Aorta (tissue), 5 donors: ENCODE measurements at regions not wholly inside any gene's neighbourhood (a gene's known extent, or its start where the extent isn't known, plus 50 kb on each side); places are given as distances from the start of the nearest gene placed in this dataset.

Experiments used
- ATAC-seq: fragments of 200-7000 bp; cut with Tn5 transposase; one replicate; pipeline ENCODE4 v1.9.1; 2022; ENCODE audit warnings: moderate library complexity; ENCODE audit not compliant: low FRiP score
- DNase-seq, 2 donors: peaks; one replicate each; pipeline ENCODE4 v3.0.0-alpha.2; 2020
- H3K27ac ChIP-seq, 2 donors: one replicate each; pipeline ENCODE4 v1.5.1; 2013; ENCODE audit warnings: low read length in 2 of 2, mild to moderate bottlenecking in 2 of 2, moderate library complexity in 2 of 2, control low read depth in 1 of 2, inconsistent platforms in 1 of 2, low read depth in 1 of 2
- H3K27me3 ChIP-seq, 2 donors: one replicate each; pipeline ENCODE4 v1.6.1; 2013; ENCODE audit warnings: control low read depth in 1 of 2, low read length in 1 of 2, mild to moderate bottlenecking in 1 of 2, moderate library complexity in 1 of 2; ENCODE audit not compliant: insufficient read depth in 2 of 2, control insufficient read depth in 1 of 2
- H3K36me3 ChIP-seq, 2 donors: one replicate each; pipeline ENCODE4 v1.6.1; 2013; ENCODE audit warnings: control low read depth in 1 of 2, low read length in 1 of 2, mild to moderate bottlenecking in 1 of 2; ENCODE audit not compliant: insufficient read depth in 2 of 2, control insufficient read depth in 1 of 2
- H3K4me1 ChIP-seq, 2 donors: one replicate each; pipeline ENCODE4 v1.6.1; 2013; ENCODE audit warnings: low read length in 2 of 2, control low read depth in 1 of 2, mild to moderate bottlenecking in 1 of 2, moderate library complexity in 1 of 2; ENCODE audit not compliant: insufficient read depth in 2 of 2, control insufficient read depth in 1 of 2
- H3K4me3 ChIP-seq, 2 donors: one replicate each; pipeline ENCODE4 v1.5.1; 2013; ENCODE audit warnings: low read length in 2 of 2, control low read depth in 1 of 2, mild to moderate bottlenecking in 1 of 2
- H3K9me3 ChIP-seq: one replicate; pipeline ENCODE4 v1.6.1; 2013; ENCODE audit warnings: mild to moderate bottlenecking, low read length; ENCODE audit not compliant: control insufficient read depth
- WGBS, 2 donors: extraction: QIAGEN DNeasy Blood & Tissue Kit; methylation state at CpG; one replicate each; pipeline ENCODE4 v1.1.7; 2013; 5-methylcytosine and 5-hydroxymethylcytosine counted together
- intact Hi-C, 2 donors: fragments of 100-400 bp; cut with DNase I; formaldehyde crosslinking; loops; one replicate each; pipeline versions ENCODE4 v1.14.2 to v1.15.0; 2022
- donor health status: healthy with polysubstance abuse.
- donor health status: Bipolar disorder and iron deficiency.
- donor health status: DM: no; HTN: no; CAD: no.
- donor health status: DM: no; HTN: no; CAD: no.
- donor health status: DM: yes; HTN: yes; CAD: no.

- no peak for DNase-seq
- no peak for ATAC-seq
- intact Hi-C loops, result no loop called here
- Histone ChIP-seq H3K27ac (no peak overlapping the region), H3K27me3 (no peaks in the 10 kb centered on the region), H3K36me3 (no peaks in the 10 kb centered on the region), H3K9me3 (no peaks in the 10 kb centered on the region), H3K4me1 (peaks cover 0 to 1% of the 10 kb centered on the region in 2 donors), H3K4me3 (no peak overlapping the region)
- 45 to 53% methylated on average over 4 of the region's 4 CpGs for WGBS, 2 donors
These were observed 77.0 kb upstream of the METAP2 start for GRCh38 chr12:95396849-95397468.

DNA sequence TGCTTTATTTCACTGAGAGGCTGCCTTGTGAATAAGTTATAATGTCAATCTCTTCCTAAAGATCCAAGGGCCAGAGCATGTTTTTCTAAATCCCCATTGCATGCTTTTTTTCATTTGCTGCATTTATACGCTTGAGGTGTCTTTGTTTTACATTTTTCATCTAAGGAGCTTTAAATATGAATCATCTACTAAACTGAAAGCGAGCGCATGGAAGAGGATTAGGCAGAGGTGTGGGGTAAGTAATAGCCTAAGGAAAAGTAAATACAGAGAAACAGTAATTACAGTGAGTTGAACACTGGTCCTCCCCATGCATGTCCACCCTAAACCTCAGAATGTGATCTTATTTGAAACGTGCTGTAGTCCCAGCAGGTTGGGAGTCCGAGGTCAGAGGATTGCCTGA lies 76.4 kb upstream of the METAP2 start:
- 71 to 76% methylated on average over 5 of the region's 5 CpGs for WGBS, 2 donors
- H3K27me3 ChIP-seq, result no peaks in the 10 kb centered on the region
- H3K9me3 ChIP-seq, result no peaks in the 10 kb centered on the region
- intact Hi-C loops, result no loop called here
- ATAC-seq (no peak), DNase-seq (no peak)
- H3K27ac ChIP-seq, result no peak overlapping the region
- peaks cover 0 to 1% of the 10 kb centered on the region in 2 donors for H3K4me1 ChIP-seq
- H3K36me3 ChIP-seq, result no peaks in the 10 kb centered on the region
- H3K4me3 ChIP-seq, result no peak overlapping the region

DNA sequence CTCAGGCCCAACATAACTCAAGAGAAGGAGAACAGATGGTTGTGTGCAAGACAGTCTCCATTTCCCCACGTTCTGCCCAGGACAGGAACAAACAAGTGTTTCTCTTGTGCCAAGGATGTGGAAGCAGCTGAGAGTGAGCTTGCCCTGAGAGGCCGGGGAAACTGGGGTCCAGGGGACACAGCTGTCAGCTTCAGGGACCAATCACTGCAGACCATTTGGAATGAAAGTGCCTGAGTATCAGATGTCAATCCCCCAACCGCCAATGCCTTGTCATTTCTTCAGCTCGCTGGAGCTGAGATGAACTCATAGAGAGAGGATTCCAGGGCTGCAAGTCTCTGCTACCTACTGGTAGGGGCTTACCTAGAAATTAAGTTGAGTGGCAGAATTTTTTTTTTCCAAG lies 71.9 kb upstream of the METAP2 start:
- DNase-seq, result no peak
- ATAC-seq, result no peak
- Histone ChIP-seq H3K27ac (no peak overlapping the region), H3K4me3 (no peak overlapping the region), H3K4me1 (no peaks in the 10 kb centered on the region), H3K9me3 (no peaks in the 10 kb centered on the region), H3K36me3 (no peaks in the 10 kb centered on the region), H3K27me3 (no peaks in the 10 kb centered on the region)
- WGBS, 2 donors, result 51 to 62% methylated on average over 4 of the region's 4 CpGs
- intact Hi-C loops, result no loop called here

GRCh38 chr12:95408201-95408600 lies 65.8 kb upstream of the METAP2 start:
- DNase-seq (no peak), ATAC-seq (no peak)
- H3K36me3 ChIP-seq, result no peaks in the 10 kb centered on the region
- no peaks in the 10 kb centered on the region for H3K4me1 ChIP-seq
- H3K9me3 ChIP-seq, result no peaks in the 10 kb centered on the region
- intact Hi-C loops, result no loop called here
- no peak overlapping the region for H3K4me3 ChIP-seq
- 76 to 79% methylated on average over 8 of the region's 8 CpGs for WGBS, 2 donors
- no peaks in the 10 kb centered on the region for H3K27me3 ChIP-seq
- no peak overlapping the region for H3K27ac ChIP-seq

DNA sequence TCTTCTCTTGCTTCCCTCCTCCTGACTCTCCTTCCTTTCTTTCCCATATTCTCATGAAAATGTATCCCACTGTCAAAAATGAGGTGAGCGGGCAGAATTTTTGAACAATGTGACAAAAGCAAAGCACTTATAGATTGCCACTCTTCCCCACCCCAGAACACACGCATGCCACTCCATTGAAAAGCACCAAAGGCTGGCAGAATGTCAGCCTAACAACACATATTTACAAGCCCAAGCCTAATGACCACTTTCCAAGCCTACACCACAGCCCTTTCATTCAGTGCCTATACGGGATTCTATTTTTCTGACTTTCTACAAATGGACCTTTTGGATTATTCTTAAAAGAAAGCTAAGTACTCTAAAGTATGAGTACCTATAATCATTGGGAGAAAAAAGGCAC lies 62.9 kb upstream of the METAP2 start:
- ATAC-seq, result no peak
- intact Hi-C loops, result no loop called here
- WGBS, 2 donors, result 81 to 93% methylated on average over 3 of the region's 3 CpGs
- Histone ChIP-seq H3K4me1 (no peaks in the 10 kb centered on the region), H3K27ac (no peak overlapping the region), H3K27me3 (no peaks in the 10 kb centered on the region), H3K36me3 (no peaks in the 10 kb centered on the region), H3K9me3 (no peaks in the 10 kb centered on the region), H3K4me3 (no peak overlapping the region)
- no peak for DNase-seq

- no peak overlapping the region for H3K27ac ChIP-seq
- H3K4me3 ChIP-seq, result no peak overlapping the region
- DNase-seq (no peak), ATAC-seq (no peak)
- peaks cover 0 to under 1% of the 10 kb centered on the region in 2 donors for H3K4me1 ChIP-seq
- no peaks in the 10 kb centered on the region for H3K9me3 ChIP-seq
- no peaks in the 10 kb centered on the region for H3K36me3 ChIP-seq
- intact Hi-C loops, result no loop called here
- no peaks in the 10 kb centered on the region for H3K27me3 ChIP-seq
- WGBS, 2 donors, result 79 to 81% methylated on average over 3 of the region's 3 CpGs
These were observed 62.5 kb upstream of the METAP2 start for GRCh38 chr12:95411466-95411865.

- ATAC-seq, result peak; percentile 3
- H3K27ac ChIP-seq, result peak overlapping the region in 1 of 2 donors; percentile 25
- H3K27me3 ChIP-seq, result no peaks in the 10 kb centered on the region
- 42 to 47% methylated on average over 4 of the region's 4 CpGs for WGBS, 2 donors
- DNase-seq, result no peak
- H3K4me1 ChIP-seq, result peaks cover 3 to 7% of the 10 kb centered on the region in 2 donors
- no peak overlapping the region for H3K4me3 ChIP-seq
- H3K36me3 ChIP-seq, result no peaks in the 10 kb centered on the region
- intact Hi-C loops, result no loop called here
- no peaks in the 10 kb centered on the region for H3K9me3 ChIP-seq
These were observed 61.3 kb upstream of the METAP2 start for GRCh38 chr12:95412482-95413311.

DNA sequence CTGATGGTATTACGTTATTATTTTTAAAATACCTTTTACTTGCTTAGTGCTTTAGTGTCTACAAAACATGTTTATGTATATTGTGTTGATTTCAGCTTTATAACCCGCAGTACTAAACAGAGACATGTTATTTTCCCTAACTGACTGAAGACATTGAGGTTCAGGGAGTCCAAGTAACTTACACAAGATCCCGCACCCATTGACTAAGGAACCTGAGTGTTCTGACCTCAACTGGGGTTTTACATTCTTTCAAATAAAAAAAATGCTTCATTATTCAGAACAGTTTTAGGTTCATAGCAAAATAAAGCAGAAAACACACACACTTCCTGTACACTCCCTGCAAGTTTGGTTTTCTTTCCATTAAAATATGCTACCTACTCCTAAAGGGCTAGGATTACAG lies 60.4 kb upstream of the METAP2 start:
- WGBS, 2 donors, result 67 to 88% methylated on average over 3 of the region's 3 CpGs
- Histone ChIP-seq H3K4me3 (no peak overlapping the region), H3K36me3 (no peaks in the 10 kb centered on the region), H3K4me1 (peaks cover 4 to 10% of the 10 kb centered on the region in 2 donors), H3K27me3 (no peaks in the 10 kb centered on the region), H3K27ac (no peak overlapping the region), H3K9me3 (no peaks in the 10 kb centered on the region)
- ATAC-seq (no peak), DNase-seq (no peak)
- intact Hi-C loops, result no loop called here

- intact Hi-C loops, result loop anchor here in 1 of 2 donors (5.0 kb wide), 2 partner anchors 33 to 57 kb away; partner anchors contain the start of gene METAP2
- WGBS, 2 donors, result 52 to 71% methylated on average over 1 of the region's 1 CpG
- Histone ChIP-seq H3K4me3 (no peak overlapping the region), H3K4me1 (peaks cover 4 to 10% of the 10 kb centered on the region in 2 donors), H3K27me3 (no peaks in the 10 kb centered on the region), H3K9me3 (no peaks in the 10 kb centered on the region), H3K36me3 (no peaks in the 10 kb centered on the region), H3K27ac (peak overlapping the region in 1 of 2 donors; percentile 43)
- DNase-seq (no peak), ATAC-seq (no peak)
These were observed 58.5 kb upstream of the METAP2 start for GRCh38 chr12:95415451-95415850.
